ENCODE measurements at regions not wholly inside any gene's neighbourhood (a gene's known extent, or its start where the extent isn't known, plus 50 kb on each side); places are given as distances from the start of the nearest gene placed in this dataset.
"Not testable (repeated sequence)": the region's sequence is repeated elsewhere in the genome, so short reads cannot be mapped to it uniquely, and the experiment has no call there.

- no peak for FAIRE-seq
Measured at GRCh38 chr4:122973465-122973864, 51.1 kb upstream of the NUDT6 start.

GRCh38 chr4:122976111-122976510, 53.7 kb upstream of the NUDT6 start:
- no peak for FAIRE-seq
- DNase-seq (ENCODE audit: low spot score) = no peak

More at GRCh38 chr4:122973465-122973864, 51.1 kb upstream of the NUDT6 start:
- no peak for DNase-seq (ENCODE audit: low spot score)

- no peak for FAIRE-seq
- no peak for DNase-seq (ENCODE audit: low spot score)
Measured at GRCh38 chr4:122977103-122977502, 54.7 kb upstream of the NUDT6 start.

GRCh38 chr4:122978109-122978508, 55.7 kb upstream of the NUDT6 start:
- DNase-seq (ENCODE audit: low spot score) (no peak), FAIRE-seq (no peak)

- FAIRE-seq (no peak), DNase-seq (ENCODE audit: low spot score) (no peak)
Measured at GRCh38 chr4:122978789-122979188, 56.4 kb upstream of the NUDT6 start.

- DNase-seq (ENCODE audit: low spot score) (no peak), FAIRE-seq (no peak)
Measured at GRCh38 chr4:122980860-122981259, 58.5 kb upstream of the NUDT6 start.

GRCh38 chr4:122988696-122989095, 66.3 kb upstream of the NUDT6 start:
- FAIRE-seq (no peak), DNase-seq (ENCODE audit: low spot score) (no peak)

GRCh38 chr4:122990891-122991290, 68.5 kb upstream of the NUDT6 start:
- DNase-seq (ENCODE audit: low spot score) (no peak), FAIRE-seq (no peak)

GRCh38 chr4:122992057-122992456, 69.7 kb upstream of the NUDT6 start:
- no peak for DNase-seq (ENCODE audit: low spot score)
- FAIRE-seq = peak; percentile 20

GRCh38 chr4:122992641-122993040, 70.2 kb upstream of the NUDT6 start:
- no peak for FAIRE-seq
- no peak for DNase-seq (ENCODE audit: low spot score)

GRCh38 chr4:122996350-122996749, 74.0 kb upstream of the NUDT6 start:
- no peak for DNase-seq (ENCODE audit: low spot score)
- no peak for FAIRE-seq

- DNase-seq (ENCODE audit: low spot score) (no peak), FAIRE-seq (no peak)
Measured at GRCh38 chr4:122997463-122998101, 75.2 kb upstream of the NUDT6 start.

- FAIRE-seq; DNase-seq (ENCODE audit: low spot score): not testable (repeated sequence)
Measured at GRCh38 chr4:123004079-123004478, 81.7 kb upstream of the NUDT6 start.

- FAIRE-seq = not testable (repeated sequence)
Measured at GRCh38 chr4:123005126-123005525, 82.7 kb upstream of the NUDT6 start.

GRCh38 chr4:123007679-123008078, 85.3 kb upstream of the NUDT6 start:
- DNase-seq (ENCODE audit: low spot score) (no peak), FAIRE-seq (no peak)

More at GRCh38 chr4:123005126-123005525, 82.7 kb upstream of the NUDT6 start:
- not testable (repeated sequence) for DNase-seq (ENCODE audit: low spot score)

GRCh38 chr4:123012416-123012815, 90.0 kb upstream of the NUDT6 start:
- not testable (repeated sequence) for FAIRE-seq; DNase-seq (ENCODE audit: low spot score)

- FAIRE-seq (no peak), DNase-seq (ENCODE audit: low spot score) (no peak)
Measured at GRCh38 chr4:123014038-123014437, 91.6 kb upstream of the NUDT6 start.

GRCh38 chr4:123017078-123017477, 94.7 kb upstream of the NUDT6 start:
- DNase-seq (ENCODE audit: low spot score) = no peak
- FAIRE-seq = no peak

- DNase-seq (ENCODE audit: low spot score) = no peak
Measured at GRCh38 chr4:123017636-123018395, 95.4 kb upstream of the NUDT6 start.

GRCh38 chr4:123018396-123018775, 96.0 kb upstream of the NUDT6 start:
- FAIRE-seq = no peak
- no peak for DNase-seq (ENCODE audit: low spot score)

More at GRCh38 chr4:123017636-123018395, 95.4 kb upstream of the NUDT6 start:
- FAIRE-seq = no peak

GRCh38 chr4:123020285-123020684, 97.9 kb upstream of the NUDT6 start:
- DNase-seq (ENCODE audit: low spot score) (no peak), FAIRE-seq (no peak)

GRCh38 chr4:123023647-123024046, 101.2 kb upstream of the NUDT6 start:
- no peak for FAIRE-seq
- no peak for DNase-seq (ENCODE audit: low spot score)

- FAIRE-seq = no peak
- DNase-seq (ENCODE audit: low spot score) = no peak
Measured at GRCh38 chr4:123024710-123025109, 102.3 kb upstream of the NUDT6 start.

All from RCC 7860 (cell line).